ENCODE measurements at regions not wholly inside any gene's neighbourhood (a gene's known extent, or its start where the extent isn't known, plus 50 kb on each side); places are given as distances from the start of the nearest gene placed in this dataset.

- ATAC-seq (no peak), FAIRE-seq (no peak), DNase-seq (ENCODE audit: extremely low read depth in 1 of 4, low spot score in 3 of 4) (no peak)
- intact Hi-C loops (cut with micrococcal nuclease): no loop called here
- no TSS peak for BruUV-seq (replicated peaks)
- Histone ChIP-seq H4K20me1 (replicated peaks; ENCODE audit: control insufficient read depth, insufficient read depth, low read length) (no peaks in the 10 kb centered on the region), H3K27ac (ENCODE audit: extremely low read depth, low read depth, low read length) (no peak overlapping the region), H3K4me1 (replicated peaks in 1 of 2; ENCODE audit: control insufficient read depth in 2 of 2, insufficient read depth in 2 of 2, low read length in 2 of 2) (peaks cover 3 to 6% of the 10 kb centered on the region in 2 experiments; a peak in 2 of 5 replicates), H3K4me2 (ENCODE audit: insufficient read depth, low read length) (no peak overlapping the region), H3K36me3 (ENCODE audit: control insufficient read depth, insufficient read depth, low read length) (no peaks in the 10 kb centered on the region; the same call in 2 of the 3 replicates), H2AFZ (ENCODE audit: low read depth, low read length) (no peak overlapping the region), H3K27me3 (ENCODE audit: control insufficient read depth in 2 of 2, insufficient read depth in 2 of 2, low read length in 2 of 2) (no peaks in the 10 kb centered on the region), H3K9me1 (ENCODE audit: control insufficient read depth, insufficient read depth, low read length) (no peaks in the 10 kb centered on the region), H3K9ac (ENCODE audit: insufficient read depth in 1 of 2, low read depth in 2 of 2, low read length in 2 of 2) (no peak overlapping the region), H3K9me3 (replicated peaks; ENCODE audit: control insufficient read depth, insufficient read depth, low read depth, low read length) (no peaks in the 10 kb centered on the region), H3K79me2 (ENCODE audit: control insufficient read depth, insufficient read depth, low read length) (no peaks in the 10 kb centered on the region), H3K4me3 (no peak overlapping the region)
- in situ Hi-C loops (cut with MboI): no loop called here
- ChIA-PET CTCF (ENCODE audit: low intra/inter-chr PET ratio) (no interaction called here), POLR2A (no interaction called here)
- TF ChIP-seq RBM17 (IDR thresholded peaks at IDR 0.05; ENCODE audit: borderline replicate concordance, low read depth, low read length) (no peak), CEBPZ (IDR thresholded peaks at IDR 0.05; ENCODE audit: borderline replicate concordance, low read depth, low read length) (no peak), ELF1 (tag; IDR thresholded peaks at IDR 0.05) (no peak), EZH2 (IDR thresholded peaks at IDR 0.05; ENCODE audit: borderline replicate concordance, low read depth, low read length) (no peak), SRSF1 (IDR thresholded peaks at IDR 0.05; ENCODE audit: low read depth, low read length) (no peak), NFE2L1 (tag; IDR thresholded peaks at IDR 0.05; ENCODE audit: borderline replicate concordance, low read depth) (no peak), FOSL1 (tag; conservative IDR thresholded peaks at IDR 0.05) (no peak), HNRNPLL (IDR thresholded peaks at IDR 0.05; ENCODE audit: low read depth, low read length, poor library complexity, severe bottlenecking) (no peak), RNF2 (IDR thresholded peaks at IDR 0.05) (no peak), MTF1 (CRISPR knock-in tag; IDR thresholded peaks at IDR 0.05; ENCODE audit: borderline replicate concordance) (no peak)
- TF ChIP-seq, protein P1, sequence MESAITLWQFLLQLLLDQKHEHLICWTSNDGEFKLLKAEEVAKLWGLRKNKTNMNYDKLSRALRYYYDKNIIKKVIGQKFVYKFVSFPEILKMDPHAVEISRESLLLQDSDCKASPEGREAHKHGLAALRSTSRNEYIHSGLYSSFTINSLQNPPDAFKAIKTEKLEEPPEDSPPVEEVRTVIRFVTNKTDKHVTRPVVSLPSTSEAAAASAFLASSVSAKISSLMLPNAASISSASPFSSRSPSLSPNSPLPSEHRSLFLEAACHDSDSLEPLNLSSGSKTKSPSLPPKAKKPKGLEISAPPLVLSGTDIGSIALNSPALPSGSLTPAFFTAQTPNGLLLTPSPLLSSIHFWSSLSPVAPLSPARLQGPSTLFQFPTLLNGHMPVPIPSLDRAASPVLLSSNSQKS (CRISPR knock-in tag; IDR thresholded peaks at IDR 0.05): no peak
- TF ChIP-seq, protein P2, sequence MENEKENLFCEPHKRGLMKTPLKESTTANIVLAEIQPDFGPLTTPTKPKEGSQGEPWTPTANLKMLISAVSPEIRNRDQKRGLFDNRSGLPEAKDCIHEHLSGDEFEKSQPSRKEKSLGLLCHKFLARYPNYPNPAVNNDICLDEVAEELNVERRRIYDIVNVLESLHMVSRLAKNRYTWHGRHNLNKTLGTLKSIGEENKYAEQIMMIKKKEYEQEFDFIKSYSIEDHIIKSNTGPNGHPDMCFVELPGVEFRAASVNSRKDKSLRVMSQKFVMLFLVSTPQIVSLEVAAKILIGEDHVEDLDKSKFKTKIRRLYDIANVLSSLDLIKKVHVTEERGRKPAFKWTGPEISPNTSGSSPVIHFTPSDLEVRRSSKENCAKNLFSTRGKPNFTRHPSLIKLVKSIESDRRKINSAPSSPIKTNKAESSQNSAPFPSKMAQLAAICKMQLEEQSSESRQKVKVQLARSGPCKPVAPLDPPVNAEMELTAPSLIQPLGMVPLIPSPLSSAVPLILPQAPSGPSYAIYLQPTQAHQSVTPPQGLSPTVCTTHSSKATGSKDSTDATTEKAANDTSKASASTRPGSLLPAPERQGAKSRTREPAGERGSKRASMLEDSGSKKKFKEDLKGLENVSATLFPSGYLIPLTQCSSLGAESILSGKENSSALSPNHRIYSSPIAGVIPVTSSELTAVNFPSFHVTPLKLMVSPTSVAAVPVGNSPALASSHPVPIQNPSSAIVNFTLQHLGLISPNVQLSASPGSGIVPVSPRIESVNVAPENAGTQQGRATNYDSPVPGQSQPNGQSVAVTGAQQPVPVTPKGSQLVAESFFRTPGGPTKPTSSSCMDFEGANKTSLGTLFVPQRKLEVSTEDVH (IDR thresholded peaks at IDR 0.05; ENCODE audit: low read depth, partially characterized antibody): no peak
- WGBS (ENCODE audit: insufficient coverage, low coverage, missing lambda C conversion rate): 44% methylated on average over 4 of the region's 4 CpGs
Measured at GRCh38 chr2:62415019-62415431, 91.0 kb downstream of the TMEM17 start.
